GM21786 (cell line): ENCODE measurements at regions not wholly inside any gene's neighbourhood (a gene's known extent, or its start where the extent isn't known, plus 50 kb on each side); places are given as distances from the start of the nearest gene placed in this dataset.
"Not testable (repeated sequence)": the region's sequence is repeated elsewhere in the genome, so short reads cannot be mapped to it uniquely, and the experiment has no call there.

ENCODE experiments used
- ATAC-seq: cut with Tn5 transposase; IDR thresholded peaks from one replicate; pipeline ENCODE4 v1.9.1; 2021; ENCODE audit not compliant: unreplicated experiment

DNA sequence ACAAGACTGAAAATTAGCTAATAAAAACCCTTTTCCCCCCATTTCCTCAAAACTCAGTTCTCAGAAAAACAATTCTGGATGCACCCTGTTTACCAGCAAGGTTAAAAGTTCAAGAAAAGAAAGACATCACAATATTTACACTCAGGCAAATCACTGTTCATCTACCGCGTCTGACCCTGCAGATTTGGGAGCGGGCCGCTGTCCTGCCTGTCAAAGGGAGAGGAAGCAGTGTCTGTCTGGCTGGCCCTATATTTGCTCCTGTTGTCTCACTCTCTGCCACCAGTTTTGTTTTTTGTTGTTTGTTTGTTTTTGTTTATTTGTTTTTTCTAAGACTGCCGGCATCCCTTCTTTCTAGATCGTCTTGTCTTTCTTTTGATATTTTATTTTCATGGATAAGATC, 299.4 kb downstream of the BCL2L11 start:
- ATAC-seq: not testable (repeated sequence)

DNA sequence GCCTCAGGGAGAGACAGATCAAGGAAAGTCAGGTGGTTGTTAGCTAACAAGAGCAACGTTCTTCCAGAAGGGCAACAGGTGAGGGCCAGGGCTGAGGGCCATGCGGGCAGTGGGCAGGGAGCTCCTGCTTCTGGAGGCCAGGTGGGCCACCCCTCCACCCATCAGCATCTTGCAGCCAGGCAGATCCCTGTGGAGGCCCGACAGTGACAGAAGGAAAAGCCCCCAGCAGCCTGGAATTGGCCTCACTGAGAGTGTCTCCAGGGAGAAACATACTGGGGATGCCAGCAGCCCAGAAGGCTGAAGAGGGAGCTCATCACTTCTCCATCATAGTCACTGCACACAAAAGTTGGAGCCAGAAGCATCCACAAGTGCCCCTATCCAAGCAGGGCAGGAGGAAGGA, 300.1 kb downstream of the BCL2L11 start:
- not testable (repeated sequence) for ATAC-seq

DNA sequence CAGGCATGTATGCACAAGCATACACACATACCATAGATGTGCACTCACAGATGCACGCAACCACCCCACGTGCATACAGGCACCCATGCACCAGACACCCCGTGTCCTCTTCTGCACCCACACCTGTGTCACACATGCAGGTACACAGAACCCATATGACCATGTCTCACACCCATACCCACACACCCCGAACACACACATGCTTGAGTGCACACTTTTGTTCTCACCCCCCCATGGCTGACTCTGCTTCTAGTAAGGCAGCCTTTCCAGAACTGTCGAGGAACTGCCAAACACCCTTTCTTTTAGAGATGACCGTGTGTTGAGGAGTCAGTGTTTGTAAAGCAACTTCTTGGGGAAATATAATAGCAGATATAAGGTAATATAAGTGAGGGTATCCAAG, 301.2 kb downstream of the BCL2L11 start:
- ATAC-seq: not testable (repeated sequence)

DNA sequence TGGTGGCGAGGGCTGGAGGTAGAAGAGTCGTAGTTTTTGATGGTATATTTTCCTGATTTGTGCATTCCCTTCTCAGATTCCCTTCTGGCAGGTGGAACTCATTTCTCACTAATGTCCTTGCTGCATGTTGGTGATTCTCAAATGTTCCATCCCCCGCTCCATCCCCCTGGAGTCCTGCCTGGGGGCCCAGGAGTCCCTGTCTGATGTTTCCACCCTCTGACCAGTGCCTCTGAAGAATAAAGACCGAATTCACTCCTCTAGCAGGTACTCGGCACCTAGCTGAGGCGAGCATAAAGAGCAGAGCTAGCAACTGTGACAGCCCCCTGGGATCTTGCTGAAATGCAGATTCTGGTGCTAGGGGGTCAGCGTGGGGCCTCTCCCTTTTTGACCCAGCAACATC, 301.8 kb downstream of the BCL2L11 start:
- ATAC-seq: not testable (repeated sequence)

DNA sequence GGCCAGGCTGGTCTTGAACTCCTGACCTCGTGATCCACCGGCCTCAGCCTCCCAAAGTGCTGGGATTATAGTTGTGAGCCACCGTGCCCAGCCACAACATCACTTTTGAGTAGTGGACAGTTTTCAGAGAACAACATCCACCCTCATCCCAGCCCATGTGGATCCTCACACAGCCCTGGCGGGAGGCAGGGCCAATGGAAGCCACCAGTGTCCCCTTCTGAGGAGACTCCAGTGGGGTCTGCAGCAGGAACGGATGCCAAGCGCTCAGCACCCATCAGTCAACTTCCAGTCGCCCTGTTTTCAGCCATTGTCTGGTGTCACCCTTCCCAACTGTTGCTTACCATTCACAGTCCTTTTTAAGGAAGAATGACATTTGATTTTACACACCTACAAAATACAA, 302.5 kb downstream of the BCL2L11 start:
- ATAC-seq: not testable (repeated sequence)

DNA sequence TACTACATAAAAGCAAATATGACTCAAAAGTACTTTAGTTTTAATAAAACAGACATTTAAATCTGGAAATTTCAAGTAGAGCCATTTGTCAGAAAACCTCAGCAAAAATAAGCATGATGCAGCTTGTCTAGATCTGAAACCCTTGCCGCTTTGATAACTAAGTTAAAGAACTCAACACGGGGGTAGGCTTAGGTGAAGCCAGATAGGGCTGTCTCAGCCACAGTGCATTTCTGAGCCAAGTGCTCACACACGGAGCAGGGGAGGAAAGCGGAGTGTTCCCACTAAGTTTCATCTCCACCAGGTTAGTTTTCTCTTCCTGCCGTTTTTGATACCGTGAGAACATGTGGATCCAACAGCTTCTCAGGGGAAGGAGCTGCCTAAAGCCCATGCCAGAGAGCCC, 303.5 kb downstream of the BCL2L11 start:
- not testable (repeated sequence) for ATAC-seq

DNA sequence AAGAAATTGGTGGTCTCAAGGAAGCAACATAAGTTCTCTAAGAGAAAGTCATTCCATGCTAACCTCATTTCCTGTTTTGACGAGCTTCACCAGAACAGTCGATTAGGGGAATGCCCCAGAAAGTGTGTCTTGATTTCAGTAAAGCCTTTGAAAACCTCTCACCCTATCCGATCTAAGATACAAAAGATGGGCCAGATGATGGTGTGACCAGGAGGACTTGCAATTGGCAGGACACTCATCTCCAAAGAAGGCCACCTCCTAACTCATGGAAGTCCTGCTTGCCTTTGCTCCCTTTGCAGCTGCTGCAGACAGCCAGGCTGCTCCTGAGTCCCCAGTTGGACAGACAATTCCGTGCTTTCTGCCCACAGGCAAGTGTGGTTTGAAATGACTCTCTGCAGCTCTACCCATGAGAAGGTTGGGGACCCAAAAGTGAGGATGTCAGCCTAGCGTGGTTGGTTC, 304.2 kb downstream of the BCL2L11 start:
- ATAC-seq: not testable (repeated sequence)

DNA sequence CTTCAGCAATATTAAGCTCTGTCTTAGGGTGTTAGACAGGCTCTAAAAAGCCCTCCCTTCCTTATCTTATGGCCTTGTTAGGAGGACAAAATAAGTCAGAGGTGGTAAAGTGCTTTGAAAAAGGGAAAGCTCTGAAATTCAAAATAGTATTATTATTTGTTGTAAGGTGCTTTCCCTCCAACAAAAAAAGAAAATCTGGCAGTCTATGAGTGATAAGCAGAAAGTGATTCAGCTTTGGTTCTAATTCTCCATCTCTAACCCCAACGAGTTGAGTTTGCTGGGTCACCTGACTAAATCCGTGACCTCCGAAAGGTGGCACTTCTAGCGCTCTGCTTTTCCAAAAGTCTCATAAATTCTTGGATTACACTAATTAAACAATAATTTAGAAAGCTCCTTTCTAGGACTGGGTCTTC, 305.1 kb downstream of the BCL2L11 start:
- ATAC-seq: peak; percentile 34

DNA sequence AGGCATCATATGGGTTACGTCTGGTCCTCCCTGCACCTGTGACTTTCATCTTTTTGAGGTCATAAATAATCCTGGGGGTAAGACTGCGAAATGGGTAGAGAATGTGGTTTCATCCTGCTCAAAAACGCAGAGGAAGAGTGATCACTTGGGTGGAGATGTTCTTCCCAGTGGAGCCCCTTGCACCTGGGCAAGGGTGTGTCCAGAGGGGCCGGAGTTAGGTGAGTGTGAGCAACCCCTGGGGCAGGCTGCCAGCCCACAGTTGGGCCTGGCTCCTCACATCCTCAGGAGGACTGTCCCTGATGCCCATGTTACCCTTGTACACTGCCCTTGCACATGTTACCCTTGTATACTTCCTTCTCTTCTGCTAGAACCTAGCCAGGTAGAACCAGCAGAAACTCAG, 306.6 kb downstream of the BCL2L11 start:
- not testable (repeated sequence) for ATAC-seq

DNA sequence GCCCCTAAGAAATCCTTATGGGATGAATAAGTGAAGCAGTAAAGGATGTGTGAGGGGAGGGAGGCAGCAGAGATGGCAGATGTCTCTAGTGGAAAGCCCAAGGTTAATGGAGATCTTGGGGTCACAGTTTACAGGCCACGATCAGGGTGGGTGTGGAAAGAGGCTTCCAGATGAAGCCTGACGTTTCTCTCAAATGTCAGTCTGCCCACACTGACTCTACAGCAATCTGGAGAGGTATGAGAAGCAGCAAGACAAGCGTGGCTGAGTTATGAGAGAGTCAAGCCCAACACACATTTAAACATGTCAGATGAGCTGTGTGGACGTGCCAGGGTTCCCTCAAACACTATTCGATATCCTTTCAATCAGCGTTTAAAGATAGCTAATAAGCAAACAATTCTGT, 308.2 kb downstream of the BCL2L11 start:
- not testable (repeated sequence) for ATAC-seq

DNA sequence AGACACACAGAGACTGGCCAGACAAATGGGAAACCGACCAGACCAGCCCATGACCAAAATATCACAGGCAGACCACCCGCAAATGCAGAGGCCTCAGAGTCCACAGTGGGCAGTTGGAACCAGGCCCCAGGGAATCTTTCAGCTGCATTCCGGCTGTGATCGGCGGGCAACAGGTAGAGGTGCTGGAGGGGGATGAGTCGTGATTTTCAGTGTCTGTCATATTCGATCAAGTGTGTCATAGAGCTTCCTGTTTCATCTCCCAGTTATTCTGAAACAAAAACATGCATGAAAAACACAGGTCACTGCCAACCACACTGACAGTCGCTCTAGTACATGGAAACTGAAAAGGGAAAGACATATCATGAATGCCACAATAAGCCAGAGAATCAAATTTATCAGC, 308.6 kb downstream of the BCL2L11 start:
- ATAC-seq: peak; percentile 34

DNA sequence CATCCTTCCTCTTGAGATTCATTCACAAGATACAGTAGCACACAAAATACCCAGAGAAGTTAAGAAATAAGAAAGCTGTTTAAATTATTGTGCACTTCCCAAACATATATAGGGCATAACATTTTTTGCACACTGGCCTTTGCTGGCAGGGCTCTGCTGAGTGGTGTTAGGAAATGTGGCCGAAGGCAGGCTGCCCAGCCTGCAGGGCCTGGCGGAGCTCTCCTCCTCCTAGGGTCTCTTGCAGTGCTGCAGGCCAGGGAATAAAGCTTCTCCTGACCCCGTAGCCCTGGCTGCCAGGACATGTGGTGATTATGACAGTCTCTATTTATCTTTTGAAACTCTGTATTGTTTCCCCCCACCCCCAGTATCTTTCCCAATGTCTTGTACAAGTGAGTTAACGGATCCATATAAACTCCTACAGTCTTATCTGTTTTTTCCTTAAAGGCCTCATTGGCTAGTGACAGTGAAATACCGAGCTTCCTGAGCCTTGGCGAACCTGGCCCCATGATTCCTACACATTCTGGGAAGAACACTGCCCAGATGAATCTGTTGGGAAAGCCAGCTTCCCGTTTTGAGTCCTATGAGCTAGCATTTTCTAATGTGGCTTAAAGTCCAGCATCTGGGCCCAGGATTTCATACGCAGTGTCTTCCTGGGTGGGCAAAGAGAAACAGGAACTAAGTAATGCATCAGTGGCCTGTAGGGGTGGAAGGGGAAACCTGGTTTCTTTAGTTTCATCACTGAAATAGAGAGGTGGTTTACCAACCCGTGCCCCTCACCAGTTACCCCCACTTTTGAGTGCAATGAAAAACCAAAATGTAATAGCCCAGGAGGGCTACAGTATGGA, 310.3 kb downstream of the BCL2L11 start:
- ATAC-seq: peak; percentile 44

DNA sequence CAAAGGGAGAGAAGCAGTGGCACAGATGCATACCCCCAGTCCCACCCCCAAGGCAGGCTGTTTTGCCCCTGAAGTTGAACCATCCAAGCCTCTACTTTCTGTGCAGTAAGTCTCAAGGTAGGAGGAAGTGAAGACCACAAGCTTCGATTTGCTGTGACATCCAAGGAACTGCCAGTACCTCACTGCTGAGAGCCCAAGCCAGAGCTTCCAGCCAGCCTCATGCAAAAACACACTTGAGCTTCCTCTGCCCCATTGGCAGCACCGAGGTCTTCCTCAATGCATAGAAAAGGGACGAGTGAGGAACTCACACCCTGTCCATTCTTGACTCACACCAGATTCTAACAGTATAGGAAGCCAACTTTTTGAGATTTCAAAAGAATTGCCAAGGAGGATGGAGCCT, 311.7 kb downstream of the BCL2L11 start:
- ATAC-seq: not testable (repeated sequence)

DNA sequence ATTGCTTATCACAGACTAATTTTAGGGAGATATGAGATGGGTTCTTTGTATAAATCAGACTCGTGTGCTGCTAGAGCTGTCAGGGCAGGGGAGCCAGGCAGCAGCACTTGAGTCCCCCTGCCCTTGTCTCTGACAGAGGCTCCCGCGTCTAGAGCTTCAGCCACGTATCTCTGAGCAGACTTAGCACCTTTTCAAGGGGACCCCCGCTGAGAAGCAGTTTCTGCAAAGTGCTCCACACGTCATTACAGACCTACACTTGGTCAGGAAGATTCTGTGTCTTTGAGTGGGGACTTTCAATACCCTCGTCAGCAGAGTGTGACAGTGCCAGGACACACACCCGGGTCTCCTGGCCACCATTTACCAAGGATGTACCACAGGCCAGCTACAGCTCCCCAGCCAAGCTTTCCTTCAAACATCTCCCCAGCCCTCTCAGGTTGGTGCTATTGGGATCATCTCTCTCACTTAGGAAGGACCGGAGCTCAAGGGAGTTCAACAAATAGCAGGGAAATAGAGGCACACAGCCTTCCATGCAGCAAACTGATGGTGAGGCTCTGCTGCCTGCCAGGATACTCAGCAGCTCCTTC, 312.3 kb downstream of the BCL2L11 start:
- not testable (repeated sequence) for ATAC-seq

DNA sequence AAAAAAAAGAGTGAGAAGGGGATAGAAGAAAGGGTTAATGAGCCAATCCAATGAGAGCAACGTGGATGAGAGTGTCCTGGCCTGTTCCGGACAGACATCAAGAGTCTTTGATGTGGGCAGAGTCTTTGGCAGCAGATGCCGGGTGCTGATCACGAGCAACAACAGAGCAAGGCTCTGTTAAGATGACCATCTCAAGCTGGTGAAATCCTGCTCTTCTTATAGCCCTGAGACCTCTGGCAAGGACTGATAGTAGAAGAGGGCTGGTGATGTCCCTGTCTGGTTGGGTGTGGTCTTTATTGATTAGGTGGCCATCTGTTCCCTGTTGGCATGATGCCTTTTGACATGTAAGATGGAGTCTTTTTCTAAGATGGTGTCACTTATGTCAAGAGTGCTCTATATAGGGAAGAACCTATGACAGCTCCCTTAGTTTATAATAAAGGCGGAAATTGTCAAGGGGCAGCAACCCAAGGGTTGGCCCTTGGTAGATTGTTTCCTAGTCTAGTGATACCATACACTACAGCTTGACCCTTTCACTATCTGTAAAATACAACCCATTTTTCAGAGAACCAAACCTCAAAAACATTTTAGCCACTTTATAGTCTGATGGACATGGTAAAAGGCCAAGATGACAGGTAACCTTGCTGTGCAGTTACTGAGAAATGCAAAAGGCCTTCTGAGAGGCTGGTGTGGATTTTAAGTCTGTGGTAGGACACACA, 313.3 kb downstream of the BCL2L11 start:
- not testable (repeated sequence) for ATAC-seq

DNA sequence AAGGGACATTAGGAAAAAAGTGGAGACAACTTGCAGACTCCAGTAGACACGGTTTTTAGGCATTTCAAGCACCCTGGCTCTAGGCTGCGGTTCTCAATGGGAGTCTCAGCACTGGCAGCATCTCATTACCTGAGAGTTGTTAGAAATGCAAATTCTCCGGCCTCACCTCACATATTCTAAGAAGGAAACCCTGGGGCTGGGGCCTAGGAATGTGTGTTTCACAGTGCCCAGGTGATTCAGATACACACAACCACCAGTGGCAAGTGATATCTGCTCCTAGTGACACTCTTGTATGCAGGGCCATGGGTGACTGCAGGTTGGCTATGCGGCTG, 313.9 kb downstream of the BCL2L11 start:
- not testable (repeated sequence) for ATAC-seq

DNA sequence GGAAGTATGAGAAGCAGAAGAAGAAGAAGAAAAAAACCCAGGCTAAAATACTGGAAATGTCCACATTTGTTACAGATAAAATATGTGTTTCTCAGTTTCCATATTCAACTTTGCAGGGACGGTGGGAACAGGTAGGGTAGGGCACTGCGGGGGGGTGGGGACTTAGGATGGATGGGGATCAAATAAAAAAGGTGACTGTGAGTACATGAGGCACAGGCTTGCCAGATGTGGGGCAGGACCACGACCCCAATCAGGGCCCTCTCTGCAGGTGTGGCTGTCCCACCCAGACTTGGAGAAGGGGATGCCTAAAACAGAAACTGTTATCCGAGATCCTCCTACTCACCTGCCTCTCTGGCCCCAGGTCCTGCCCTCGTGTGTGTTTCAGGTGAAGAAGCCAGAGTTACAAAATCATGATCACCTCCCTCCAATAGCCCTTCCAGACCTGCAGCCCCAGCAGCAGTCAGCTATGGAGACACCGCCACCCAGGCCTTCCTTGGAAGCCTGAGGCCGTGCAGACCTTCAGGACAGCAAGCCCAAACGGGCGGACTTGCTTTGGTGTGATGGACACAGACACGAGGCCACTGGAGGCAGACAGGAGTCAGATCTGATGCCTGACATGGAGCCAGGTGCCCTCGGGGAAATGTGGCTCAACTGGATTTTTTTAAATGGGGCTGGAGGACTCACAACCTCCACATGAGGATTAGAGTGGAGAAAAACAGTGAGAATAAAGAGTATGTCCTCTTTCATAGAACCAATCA, 315.0 kb downstream of the BCL2L11 start:
- ATAC-seq: not testable (repeated sequence)

DNA sequence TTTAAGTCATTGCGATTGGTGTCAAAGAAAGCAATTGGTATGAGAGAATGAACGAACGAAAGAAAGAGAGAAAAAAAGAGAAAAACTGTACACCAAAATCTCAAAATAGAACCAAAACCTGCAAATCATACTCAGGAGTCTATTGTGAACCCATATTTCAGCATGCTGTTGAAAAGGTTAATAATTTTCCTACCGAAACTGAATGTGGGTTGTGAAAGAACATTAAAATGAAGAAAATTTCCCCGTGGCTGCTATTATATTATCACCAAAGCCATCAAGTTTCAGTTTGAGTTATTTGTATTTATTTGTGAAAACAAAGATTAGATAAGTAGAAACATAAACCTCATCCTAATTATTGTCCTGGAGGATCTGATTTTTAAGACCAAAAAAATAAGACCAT, 315.7 kb downstream of the BCL2L11 start:
- ATAC-seq: not testable (repeated sequence)

DNA sequence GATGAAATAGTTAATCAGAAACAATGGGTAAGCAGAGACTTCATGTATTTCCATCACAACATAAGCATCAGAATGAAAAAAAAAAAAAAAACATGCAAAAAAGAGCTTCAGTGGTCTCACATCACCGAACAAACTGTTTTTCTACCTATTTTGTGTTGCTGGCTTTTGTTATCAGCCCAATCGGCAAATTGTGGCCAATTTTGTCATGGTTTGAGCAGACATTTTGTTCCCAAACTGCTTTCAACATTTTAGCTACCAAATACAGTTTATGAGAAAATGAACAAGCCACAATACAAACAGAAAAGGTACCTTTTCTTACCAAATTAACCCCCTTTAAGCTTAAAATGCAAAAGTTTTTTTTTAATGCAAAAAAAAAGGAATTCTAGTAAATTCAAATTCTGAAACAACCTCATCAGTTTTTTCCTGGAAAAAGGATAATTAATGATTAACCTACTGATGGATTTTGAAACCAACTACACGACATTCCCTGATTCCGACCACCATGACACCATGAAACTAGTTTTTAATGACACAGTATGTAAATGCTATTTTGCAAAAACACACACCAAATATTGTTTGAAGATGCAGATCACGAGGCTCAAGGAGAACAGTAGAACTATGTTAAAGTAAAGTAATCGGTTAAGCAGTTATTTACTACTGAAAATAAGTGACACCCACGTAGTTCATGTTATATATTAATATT, 316.7 kb downstream of the BCL2L11 start:
- ATAC-seq: not testable (repeated sequence)

DNA sequence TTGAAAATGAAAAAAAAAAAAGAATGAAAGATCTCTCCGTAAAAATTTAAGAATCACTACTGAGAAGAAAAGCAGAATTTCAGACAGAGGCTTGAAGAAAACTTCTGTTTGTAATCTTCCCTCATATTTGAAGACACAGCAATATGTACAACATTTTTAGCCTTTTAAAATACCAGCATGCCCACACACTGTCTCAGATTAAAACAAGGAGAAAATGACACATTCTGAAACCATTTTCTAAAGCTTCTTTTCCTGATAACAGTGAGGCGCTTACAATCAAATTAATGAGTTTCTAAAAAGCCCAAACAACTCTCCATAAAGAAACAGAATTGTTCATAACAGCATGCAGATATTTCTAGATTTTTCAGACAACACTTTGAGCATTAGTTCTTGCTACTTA, 317.4 kb downstream of the BCL2L11 start:
- not testable (repeated sequence) for ATAC-seq
